Left lung (tissue), 4 donors: ENCODE measurements at regions not wholly inside any gene's neighbourhood (a gene's known extent, or its start where the extent isn't known, plus 50 kb on each side); places are given as distances from the start of the nearest gene placed in this dataset.

ENCODE experiments used
- ATAC-seq: fragments of 200-7000 bp; cut with Tn5 transposase; one replicate; pipeline ENCODE4 v1.9.1; 2020; ENCODE audit warnings: moderate library complexity
- DNase-seq, 4 donors: peaks; one replicate each; pipeline ENCODE4 v3.0.0-alpha.2; 2013 to 2020
- H3K27ac ChIP-seq, 2 donors: fragments of 200-600 bp; sonication (generic) in 1 of 2; one replicate each; pipeline versions ENCODE4 v1.5.0 to v1.8.0; 2020 to 2021
- H3K27me3 ChIP-seq, 2 donors: fragments of 200-600 bp; sonication (generic) in 1 of 2; one replicate each; pipeline versions ENCODE4 v1.5.0 to v1.8.0; 2020 to 2021
- H3K36me3 ChIP-seq, 2 donors: fragments of 200-600 bp; sonication (generic) in 1 of 2; one replicate each; pipeline versions ENCODE4 v1.5.0 to v1.8.0; 2020 to 2021
- H3K4me1 ChIP-seq, 2 donors: fragments of 200-600 bp; one replicate each; pipeline ENCODE4 v1.8.0; 2021
- H3K4me3 ChIP-seq, 2 donors: fragments of 200-600 bp; sonication (generic) in 1 of 2; one replicate each; pipeline versions ENCODE4 v1.5.0 to v1.8.0; 2020 to 2021; ENCODE audit warnings: mild to moderate bottlenecking in 1 of 2
- H3K9me3 ChIP-seq, 2 donors: fragments of 200-600 bp; sonication (generic) in 1 of 2; one replicate each; pipeline versions ENCODE4 v1.5.0 to v1.8.0; 2020 to 2021
- CTCF ChIP-seq, 2 donors: fragments of 200-600 bp; sonication (generic) in 1 of 2; IDR thresholded peaks; one replicate each; pipeline versions ENCODE4 v1.5.0 to v1.8.0; 2021; ENCODE audit warnings: antibody characterized with exemption in 2 of 2
- intact Hi-C, 2 donors: fragments of 100-400 bp; cut with DNase I; formaldehyde crosslinking; loops; one replicate each; pipeline versions ENCODE4 v1.11.2 to v1.14.2; 2022
- donor health status: DM: no; HTN: yes; CAD: no.
- donor health status: DM: no; HTN: no; CAD: no.

GRCh38 chr6:19643713-19644112, 193.5 kb upstream of the ID4 start:
- no peak overlapping the region for H3K27ac ChIP-seq
- H3K27me3 ChIP-seq, result no peaks in the 10 kb centered on the region
- DNase-seq, result no peak
- H3K9me3 ChIP-seq, result peaks cover 0 to 5% of the 10 kb centered on the region in 2 donors
- no peak for TF ChIP-seq CTCF (IDR thresholded peaks at IDR 0.05)
- no peaks in the 10 kb centered on the region for H3K4me1 ChIP-seq
- H3K4me3 ChIP-seq, result no peak overlapping the region
- no peak for ATAC-seq
- no peaks in the 10 kb centered on the region for H3K36me3 ChIP-seq
- intact Hi-C loops, result no loop called here

- intact Hi-C loops, result no loop called here
- no peak overlapping the region for H3K4me3 ChIP-seq
- H3K27me3 ChIP-seq, result no peaks in the 10 kb centered on the region
Observed at GRCh38 chr6:19655744-19656143, 181.4 kb upstream of the ID4 start.

GRCh38 chr6:19660123-19660910, 176.9 kb upstream of the ID4 start:
- TF ChIP-seq CTCF (IDR thresholded peaks at IDR 0.05), result no peak
- Histone ChIP-seq H3K9me3 (peaks cover 0 to 3% of the 10 kb centered on the region in 2 donors), H3K36me3 (no peaks in the 10 kb centered on the region), H3K27me3 (no peaks in the 10 kb centered on the region), H3K4me3 (no peak overlapping the region), H3K27ac (no peak overlapping the region), H3K4me1 (no peaks in the 10 kb centered on the region)
- intact Hi-C loops, result no loop called here
- ATAC-seq (no peak), DNase-seq (no peak)

More at GRCh38 chr6:19655744-19656143, 181.4 kb upstream of the ID4 start:
- Histone ChIP-seq H3K9me3 (peaks cover 0 to 3% of the 10 kb centered on the region in 2 donors), H3K27ac (no peak overlapping the region), H3K36me3 (no peaks in the 10 kb centered on the region), H3K4me1 (no peaks in the 10 kb centered on the region)
- no peak for DNase-seq
- no peak for ATAC-seq
- no peak for TF ChIP-seq CTCF (IDR thresholded peaks at IDR 0.05)

GRCh38 chr6:19662911-19663310, 174.3 kb upstream of the ID4 start:
- Histone ChIP-seq H3K4me1 (no peaks in the 10 kb centered on the region), H3K9me3 (no peaks in the 10 kb centered on the region), H3K27me3 (no peaks in the 10 kb centered on the region), H3K36me3 (no peaks in the 10 kb centered on the region), H3K27ac (no peak overlapping the region), H3K4me3 (no peak overlapping the region)
- DNase-seq (no peak), ATAC-seq (no peak)
- TF ChIP-seq CTCF (IDR thresholded peaks at IDR 0.05), result no peak
- intact Hi-C loops, result no loop called here

- Histone ChIP-seq H3K36me3 (no peaks in the 10 kb centered on the region), H3K27me3 (no peaks in the 10 kb centered on the region), H3K4me1 (no peaks in the 10 kb centered on the region), H3K27ac (no peak overlapping the region), H3K4me3 (no peak overlapping the region), H3K9me3 (no peaks in the 10 kb centered on the region)
- ATAC-seq (no peak), DNase-seq (no peak)
- intact Hi-C loops, result no loop called here
- no peak for TF ChIP-seq CTCF (IDR thresholded peaks at IDR 0.05)
Observed at GRCh38 chr6:19663479-19663878, 173.7 kb upstream of the ID4 start.
